Chondrocyte (in vitro differentiated cells): ENCODE measurements at regions not wholly inside any gene's neighbourhood (a gene's known extent, or its start where the extent isn't known, plus 50 kb on each side); places are given as distances from the start of the nearest gene placed in this dataset.

Experiments used
- DNase-seq: peaks from one replicate; pipeline ENCODE4 v3.0.0; 2021; ENCODE audit warnings: mixed read lengths, low spot score
- H3K27ac Mint-ChIP-seq: one replicate; pipeline ENCODE4 v1.8.0; 2021; ENCODE audit warnings: mild to moderate bottlenecking, moderate library complexity, mixed read lengths; ENCODE audit not compliant: unreplicated experiment
- H3K27me3 Mint-ChIP-seq: 2 replicates; pipeline ENCODE4 v1.8.0; 2021; ENCODE audit warnings: low read depth, mixed read lengths
- H3K36me3 Mint-ChIP-seq: 2 replicates; pipeline ENCODE4 v1.8.0; 2021; ENCODE audit warnings: low read depth, mixed read lengths
- H3K4me1 Mint-ChIP-seq: 2 replicates; pipeline ENCODE4 v1.8.0; 2021; ENCODE audit warnings: low read depth, mild to moderate bottlenecking, mixed read lengths
- H3K4me3 Mint-ChIP-seq: one replicate; pipeline ENCODE4 v1.8.0; 2021; ENCODE audit warnings: mild to moderate bottlenecking, moderate library complexity, mixed read lengths; ENCODE audit not compliant: unreplicated experiment
- H3K9me3 Mint-ChIP-seq: 2 replicates; pipeline ENCODE4 v1.8.0; 2021; ENCODE audit warnings: low read depth, mixed read lengths
- TF ChIP-seq, protein P1 (sequence below): fragments of 200-600 bp; sonication (generic); IDR thresholded peaks from 2 replicates; pipeline ENCODE4 v1.5.0; 2021; ENCODE audit warnings: antibody characterized with exemption, mild to moderate bottlenecking, moderate library complexity

DNA sequence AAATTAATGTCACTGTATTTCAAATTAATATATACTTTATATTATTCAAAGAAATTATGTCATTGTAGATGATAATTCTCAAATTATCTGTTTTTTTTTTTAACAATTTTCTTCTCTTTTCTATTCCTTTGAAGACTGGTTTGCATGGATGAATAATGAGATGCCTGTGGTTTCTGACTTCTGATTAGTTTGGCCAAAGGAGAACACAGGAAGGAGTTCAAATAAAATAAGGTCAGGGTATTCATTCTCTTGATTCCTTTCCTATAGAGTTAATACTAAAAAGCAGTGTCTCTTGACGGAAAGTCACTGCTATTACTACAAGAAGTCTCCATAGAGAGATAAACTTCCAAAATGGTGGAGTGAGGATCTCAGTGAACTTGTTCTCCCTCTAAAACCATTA is 279.6 kb upstream of the FTMT start:
- Mint-ChIP-seq H3K4me3 (no peak overlapping the region), H3K27me3 (peaks cover 7% of the 10 kb centered on the region), H3K4me1 (no peaks in the 10 kb centered on the region), H3K36me3 (no peaks in the 10 kb centered on the region), H3K9me3 (no peaks in the 10 kb centered on the region), H3K27ac (no peak overlapping the region)
- DNase-seq: no peak
- TF ChIP-seq, protein P1, sequence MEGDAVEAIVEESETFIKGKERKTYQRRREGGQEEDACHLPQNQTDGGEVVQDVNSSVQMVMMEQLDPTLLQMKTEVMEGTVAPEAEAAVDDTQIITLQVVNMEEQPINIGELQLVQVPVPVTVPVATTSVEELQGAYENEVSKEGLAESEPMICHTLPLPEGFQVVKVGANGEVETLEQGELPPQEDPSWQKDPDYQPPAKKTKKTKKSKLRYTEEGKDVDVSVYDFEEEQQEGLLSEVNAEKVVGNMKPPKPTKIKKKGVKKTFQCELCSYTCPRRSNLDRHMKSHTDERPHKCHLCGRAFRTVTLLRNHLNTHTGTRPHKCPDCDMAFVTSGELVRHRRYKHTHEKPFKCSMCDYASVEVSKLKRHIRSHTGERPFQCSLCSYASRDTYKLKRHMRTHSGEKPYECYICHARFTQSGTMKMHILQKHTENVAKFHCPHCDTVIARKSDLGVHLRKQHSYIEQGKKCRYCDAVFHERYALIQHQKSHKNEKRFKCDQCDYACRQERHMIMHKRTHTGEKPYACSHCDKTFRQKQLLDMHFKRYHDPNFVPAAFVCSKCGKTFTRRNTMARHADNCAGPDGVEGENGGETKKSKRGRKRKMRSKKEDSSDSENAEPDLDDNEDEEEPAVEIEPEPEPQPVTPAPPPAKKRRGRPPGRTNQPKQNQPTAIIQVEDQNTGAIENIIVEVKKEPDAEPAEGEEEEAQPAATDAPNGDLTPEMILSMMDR: no peak

DNA sequence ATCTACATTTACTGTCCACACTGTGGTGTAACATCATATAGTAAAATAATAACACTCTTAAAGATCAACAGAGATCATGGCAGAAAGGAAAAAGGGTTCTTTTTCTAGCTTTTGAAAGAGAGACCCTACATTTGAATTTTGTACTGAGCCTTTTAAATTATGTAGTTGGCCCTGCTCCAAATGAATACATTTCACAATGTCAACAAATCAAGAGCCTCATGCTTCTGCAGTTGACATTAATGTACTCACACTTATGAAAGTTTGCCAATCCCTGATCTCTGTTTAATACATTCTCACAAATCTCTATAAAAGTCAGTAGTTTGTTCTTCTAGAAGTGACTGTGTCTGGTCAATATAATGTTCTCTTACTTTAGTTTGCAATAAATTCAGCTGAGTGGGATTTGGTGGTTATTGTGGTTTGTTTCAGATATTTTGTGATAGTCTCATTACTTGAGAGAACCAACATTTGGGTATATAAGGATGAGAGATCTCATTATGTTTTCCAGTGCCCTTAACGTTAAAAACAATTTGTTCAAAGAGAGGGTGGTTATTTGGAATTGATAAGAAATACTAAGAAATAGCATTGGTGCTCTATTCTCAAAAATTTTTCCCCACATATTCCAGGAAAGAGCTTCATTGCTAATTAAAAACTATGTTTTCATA is 277.8 kb upstream of the FTMT start:
- Mint-ChIP-seq H3K27me3 (peaks cover 5% of the 10 kb centered on the region), H3K4me1 (no peaks in the 10 kb centered on the region), H3K4me3 (no peak overlapping the region), H3K27ac (no peak overlapping the region), H3K36me3 (no peaks in the 10 kb centered on the region), H3K9me3 (no peaks in the 10 kb centered on the region)
- DNase-seq: no peak
- TF ChIP-seq, protein P1: no peak

DNA sequence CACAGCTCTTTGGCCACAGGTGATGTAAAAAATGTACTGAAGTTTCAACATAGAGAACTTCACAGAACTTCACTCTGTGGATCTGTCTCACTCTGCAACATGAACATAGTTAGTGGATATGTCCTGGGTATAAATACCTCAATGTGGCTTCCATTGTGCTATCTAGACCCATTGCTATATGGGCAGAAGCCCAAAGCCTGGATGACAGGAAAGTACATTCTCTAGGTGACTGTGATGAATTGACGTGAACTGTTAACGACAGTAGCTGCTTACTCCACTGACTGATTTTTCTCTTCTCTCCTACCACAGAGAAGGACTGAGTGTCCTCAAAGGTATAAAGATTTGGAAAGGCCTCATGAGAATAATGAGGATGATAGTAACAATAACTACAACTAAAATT is 270.1 kb upstream of the FTMT start:
- Mint-ChIP-seq H3K36me3 (no peaks in the 10 kb centered on the region), H3K4me3 (no peak overlapping the region), H3K27me3 (peaks cover 4% of the 10 kb centered on the region), H3K9me3 (peaks cover 3% of the 10 kb centered on the region), H3K4me1 (no peaks in the 10 kb centered on the region), H3K27ac (no peak overlapping the region)
- TF ChIP-seq, protein P1: no peak
- no peak for DNase-seq

DNA sequence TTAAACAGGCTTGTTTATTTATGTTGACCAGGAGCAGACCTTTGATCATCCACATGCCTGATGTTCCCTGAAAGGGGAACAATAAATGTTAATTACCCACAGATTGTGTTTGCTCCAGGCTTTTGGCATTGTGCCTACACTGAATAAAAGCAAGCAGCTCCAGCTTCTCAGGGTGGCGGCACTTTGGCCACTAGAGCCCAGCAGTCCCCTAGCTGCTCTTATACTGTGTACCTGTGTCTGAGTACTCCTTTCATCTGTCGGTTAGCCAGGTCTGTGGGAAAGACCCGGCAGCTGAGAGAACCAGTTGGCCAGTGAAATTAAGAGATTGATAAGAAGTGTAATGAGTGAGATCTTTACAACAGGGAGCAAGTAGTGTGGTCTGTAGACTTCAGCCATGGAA is 254.8 kb upstream of the FTMT start:
- no peak for DNase-seq
- Mint-ChIP-seq H3K9me3 (peaks cover 9% of the 10 kb centered on the region), H3K27me3 (no peaks in the 10 kb centered on the region), H3K27ac (no peak overlapping the region), H3K36me3 (no peaks in the 10 kb centered on the region), H3K4me1 (no peaks in the 10 kb centered on the region), H3K4me3 (no peak overlapping the region)
- TF ChIP-seq, protein P1: no peak

DNA sequence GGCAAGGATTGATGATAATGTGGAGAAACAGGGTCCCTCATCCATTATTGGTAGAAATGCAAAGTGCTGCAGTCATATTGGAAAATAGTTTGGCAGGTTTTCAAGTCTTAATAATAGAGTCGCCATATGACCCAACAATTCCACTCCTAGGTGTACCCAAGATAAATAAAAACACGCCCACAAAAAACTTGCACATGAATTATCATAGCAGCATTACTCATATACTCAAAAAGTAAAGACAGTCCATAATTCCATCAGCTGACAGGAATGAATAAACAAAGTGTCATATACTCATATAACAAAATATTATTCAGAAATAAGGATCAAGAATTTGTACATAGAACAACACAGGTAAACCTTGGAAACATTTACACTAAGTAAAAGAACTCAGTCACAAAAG is 242.9 kb upstream of the FTMT start:
- TF ChIP-seq, protein P1: no peak
- Mint-ChIP-seq H3K36me3 (peaks cover 1% of the 10 kb centered on the region), H3K27ac (no peak overlapping the region), H3K27me3 (peaks cover 11% of the 10 kb centered on the region), H3K4me1 (no peaks in the 10 kb centered on the region), H3K4me3 (no peak overlapping the region), H3K9me3 (peaks cover 23% of the 10 kb centered on the region)
- DNase-seq: no peak
